Suprapubic skin (tissue), 4 donors: ENCODE measurements at regions not wholly inside any gene's neighbourhood (a gene's known extent, or its start where the extent isn't known, plus 50 kb on each side); places are given as distances from the start of the nearest gene placed in this dataset.

Experiments
- CTCF ChIP-seq, 2 donors: fragments of 200-600 bp in 1 of 2; fragments of 450-650 bp in 1 of 2; sonication (generic) in 1 of 2; IDR thresholded peaks; one replicate each; pipeline ENCODE4 v1.5.1; 2016 to 2019; ENCODE audit warnings: antibody characterized with exemption in 2 of 2, mild to moderate bottlenecking in 1 of 2, moderate library complexity in 1 of 2
- EP300 ChIP-seq: sonication (generic); formaldehyde crosslinking; IDR thresholded peaks from one replicate; pipeline ENCODE4 v1.6.1; 2017; ENCODE audit warnings: antibody characterized with exemption
- POLR2A ChIP-seq, 2 donors: fragments of 450-650 bp; IDR thresholded peaks; one replicate each; pipeline ENCODE4 v1.6.1; 2017; ENCODE audit warnings: antibody characterized with exemption in 2 of 2, mild to moderate bottlenecking in 2 of 2, moderate library complexity in 2 of 2
- POLR2AphosphoS5 ChIP-seq, 3 donors: sonication (generic); formaldehyde crosslinking; IDR thresholded peaks; one replicate each; pipeline ENCODE4 v1.6.1; 2017; ENCODE audit warnings: antibody characterized with exemption in 3 of 3

DNA sequence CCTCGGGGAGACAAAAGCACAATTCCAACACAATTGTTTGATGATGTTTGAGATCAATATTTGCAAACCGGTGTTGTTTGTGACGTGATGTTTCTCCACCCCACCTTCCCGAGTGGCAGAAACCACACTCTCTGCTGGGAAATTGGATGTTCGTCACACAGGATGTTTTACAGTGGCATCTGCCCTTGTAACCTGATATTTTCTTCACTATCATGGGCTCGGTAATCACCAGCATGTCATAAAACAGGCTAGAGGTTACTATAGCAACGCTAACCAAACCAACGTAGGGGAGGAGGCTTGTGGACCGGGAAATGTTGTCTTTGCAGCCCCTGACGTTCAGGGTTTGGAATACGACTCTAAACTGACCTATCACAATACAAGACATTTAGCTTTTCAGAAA lies 454.5 kb downstream of the IRS2 start:
- no peak for TF ChIP-seq CTCF (IDR thresholded peaks at IDR 0.05)
- no peak for TF ChIP-seq EP300
- no peak for TF ChIP-seq POLR2A (IDR thresholded peaks at IDR 0.05)
- no peak for TF ChIP-seq POLR2AphosphoS5 (IDR thresholded peaks at IDR 0.05)
